SK-N-SH (cell line): ENCODE measurements at regions not wholly inside any gene's neighbourhood (a gene's known extent, or its start where the extent isn't known, plus 50 kb on each side); places are given as distances from the start of the nearest gene placed in this dataset.

Source experiments
- CTCF ChIA-PET: fragments of 300-600, 350-600 bp; formaldehyde crosslinking; extraction: SDS; loops from one replicate; lab custom pipeline; 2021; lab: Yijun Ruan, JAX
- POLR2A ChIA-PET: fragments of 350-600 bp; sonication (Branson Sonifier 250); formaldehyde crosslinking; extraction: SDS; loops from one replicate; lab custom pipeline; 2020; ENCODE audit warnings: antibody characterized with exemption, inconsistent platforms; lab: Yijun Ruan, JAX
- DNase-seq: peaks from one replicate; pipeline ENCODE4 v3.0.0; 2012
- H2AFZ ChIP-seq: fragments of 200-600 bp; sonication (generic); 2 replicates; pipeline ENCODE4 v1.8.1; 2016; ENCODE audit warnings: antibody characterized with exemption, mild to moderate bottlenecking, low read depth
- H3F3A ChIP-seq: fragments of 200-600 bp; sonication (generic); replicated peaks from 2 replicates; pipeline ENCODE3; 2016; ENCODE audit warnings: antibody characterized with exemption, mild to moderate bottlenecking; ENCODE audit not compliant: insufficient read depth
- H3K27ac ChIP-seq, 2 experiments: fragments of 200-500 bp in 1 of 2; fragments of 200-600 bp in 1 of 2; sonication (Bioruptor generic) in 1 of 2; sonication (generic), shearing (Covaris generic) in 1 of 2; 2 replicates each; pipeline versions ENCODE4 v1.5.1 to v1.6.1; 2014 to 2016; ENCODE audit warnings: low read depth in 2 of 2, inconsistent platforms in 1 of 2, low read length in 1 of 2, mild to moderate bottlenecking in 1 of 2, mixed read lengths in 1 of 2
- H3K27me3 ChIP-seq: fragments of 200-600 bp; sonication (generic), shearing (Covaris generic); 2 replicates; pipeline ENCODE4 v1.6.1; 2016; ENCODE audit warnings: mixed run types; ENCODE audit not compliant: insufficient read depth
- H3K36me3 ChIP-seq, 2 experiments: fragments of 200-500 bp in 1 of 2; fragments of 200-600 bp in 1 of 2; sonication (Bioruptor generic) in 1 of 2; sonication (generic) in 1 of 2; replicated peaks in 1 of 2; 2 replicates each; pipeline versions ENCODE3 to v1.5.1; 2014 to 2016; ENCODE audit warnings: low read length in 1 of 2, mild to moderate bottlenecking in 1 of 2; ENCODE audit not compliant: insufficient read depth in 2 of 2, control insufficient read depth in 1 of 2
- H3K4me1 ChIP-seq, 2 experiments: fragments of 200-500 bp in 1 of 2; fragments of 200-600 bp in 1 of 2; sonication (Bioruptor generic) in 1 of 2; sonication (generic), shearing (Covaris generic) in 1 of 2; 2 replicates each; pipeline versions ENCODE4 v1.5.1 to v1.6.1; 2014 to 2016; ENCODE audit warnings: low read depth in 1 of 2, low read length in 1 of 2, mixed run types in 1 of 2; ENCODE audit not compliant: insufficient read depth in 2 of 2, control insufficient read depth in 1 of 2
- H3K4me2 ChIP-seq: fragments of 200-600 bp; sonication (generic), shearing (Covaris generic); 2 replicates; pipeline ENCODE4 v1.6.1; 2017; ENCODE audit warnings: mixed run types
- H3K4me3 ChIP-seq, 2 experiments: fragments of 200-500 bp in 1 of 2; fragments of 200-600 bp in 1 of 2; sonication (Bioruptor generic) in 1 of 2; sonication (generic), shearing (Covaris generic) in 1 of 2; 2 replicates each; pipeline versions ENCODE4 v1.5.1 to v1.8.1; 2014 to 2016; ENCODE audit warnings: low read depth in 2 of 2, inconsistent platforms in 1 of 2, low read length in 1 of 2, mild to moderate bottlenecking in 1 of 2, mixed read lengths in 1 of 2, moderate library complexity in 1 of 2
- H3K79me2 ChIP-seq: fragments of 200-600 bp; sonication (generic); 2 replicates; pipeline ENCODE4 v1.8.1; 2017; ENCODE audit warnings: mild to moderate bottlenecking; ENCODE audit not compliant: insufficient read depth
- H3K9ac ChIP-seq: fragments of 200-600 bp; sonication (generic); 2 replicates; pipeline ENCODE4 v1.6.1; 2017; ENCODE audit warnings: mixed run types
- H3K9me2 ChIP-seq: fragments of 200-600 bp; sonication (generic); 2 replicates; pipeline ENCODE4 v1.6.1; 2017; ENCODE audit warnings: mixed run types
- H3K9me3 ChIP-seq: fragments of 200-600 bp; sonication (generic); 2 replicates; pipeline ENCODE4 v1.6.1; 2017; ENCODE audit warnings: mixed run types, mild to moderate bottlenecking, moderate library complexity
- H4K20me1 ChIP-seq: fragments of 200-600 bp; sonication (generic); 2 replicates; pipeline ENCODE4 v1.6.1; 2017; ENCODE audit warnings: mild to moderate bottlenecking, mixed run types; ENCODE audit not compliant: insufficient read depth
- CHD2 ChIP-seq: fragments of 150-350 bp; IDR thresholded peaks from 2 replicates; pipeline ENCODE4 v1.6.1; 2018; ENCODE audit warnings: low read length; ENCODE audit not compliant: partially characterized antibody
- EP300 ChIP-seq, 2 experiments: IDR thresholded peaks; 2 replicates each; pipeline versions ENCODE4 v1.4.0 to v1.6.1; 2012; ENCODE audit warnings: borderline replicate concordance in 1 of 2, low read depth in 1 of 2, low read length in 1 of 2
- EZH2phosphoT487 ChIP-seq: fragments of 200-600 bp; sonication (generic); IDR thresholded peaks from 2 replicates; pipeline ENCODE4 v1.6.1; 2017; ENCODE audit warnings: low read depth, mixed run types, mild to moderate bottlenecking, antibody characterized with exemption, moderate library complexity, borderline replicate concordance
- FOSL2 ChIP-seq: IDR thresholded peaks from 2 replicates; pipeline ENCODE4 v1.4.0; 2012; ENCODE audit warnings: low read depth, mild to moderate bottlenecking, moderate library complexity, borderline replicate concordance
- FOXJ3 ChIP-seq: sonication (generic); formaldehyde crosslinking; IDR thresholded peaks from 2 replicates; pipeline ENCODE4 v1.5.1; 2020; ENCODE audit warnings: mild to moderate bottlenecking, missing genetic modification reagents
- GABPA ChIP-seq: IDR thresholded peaks from 2 replicates; pipeline ENCODE4 v1.4.0; 2012; ENCODE audit warnings: low read depth, mild to moderate bottlenecking
- GATA2 ChIP-seq: sonication (generic); formaldehyde crosslinking; IDR thresholded peaks from 2 replicates; pipeline ENCODE4 v1.5.0; 2020; ENCODE audit warnings: mild to moderate bottlenecking, missing genetic modification reagents
- JUND ChIP-seq: IDR thresholded peaks from 2 replicates; pipeline ENCODE4 v1.4.0; 2012
- MEF2A ChIP-seq: IDR thresholded peaks from 2 replicates; pipeline ENCODE4 v1.4.0; 2012; ENCODE audit warnings: low read depth, borderline replicate concordance
- MXI1 ChIP-seq: IDR thresholded peaks from 2 replicates; pipeline ENCODE4 v1.6.1; 2012; ENCODE audit warnings: mild to moderate bottlenecking, low read depth, low read length, improper control_type of control experiment
- NFIC ChIP-seq: IDR thresholded peaks from 2 replicates; pipeline ENCODE4 v1.4.0; 2012; ENCODE audit warnings: borderline replicate concordance
- POLR2AphosphoS5 ChIP-seq: IDR thresholded peaks from 2 replicates; pipeline ENCODE4 v1.6.1; 2012; ENCODE audit warnings: low read depth, low read length
- RCOR1 ChIP-seq: fragments of 150-350 bp; IDR thresholded peaks from 2 replicates; pipeline ENCODE4 v1.6.1; 2017; ENCODE audit warnings: antibody characterized with exemption, low read length
- SIN3A ChIP-seq: IDR thresholded peaks from 2 replicates; pipeline ENCODE4 v1.6.1; 2012; ENCODE audit warnings: low read depth, mild to moderate bottlenecking, low read length, moderate library complexity, borderline replicate concordance
- TAF1 ChIP-seq: IDR thresholded peaks from 2 replicates; pipeline ENCODE4 v1.6.1; 2012; ENCODE audit warnings: low read depth, mild to moderate bottlenecking, low read length, moderate library complexity, borderline replicate concordance
- TEAD4 ChIP-seq: IDR thresholded peaks from 2 replicates; pipeline ENCODE4 v1.4.0; 2012; ENCODE audit warnings: mild to moderate bottlenecking, borderline replicate concordance; ENCODE audit not compliant: insufficient read depth
- YY1 ChIP-seq: IDR thresholded peaks from 2 replicates; pipeline ENCODE4 v1.4.0; 2012; ENCODE audit warnings: low read depth, mild to moderate bottlenecking
- WGBS: methylation state at CpG from one replicate; pipeline ENCODE4 v1.1.6; 2017; ENCODE audit warnings: low lambda C conversion rate; 5-methylcytosine and 5-hydroxymethylcytosine counted together
- TF ChIP-seq, protein P1 (sequence below): fragments of 200-600 bp; sonication (generic); IDR thresholded peaks from 2 replicates; pipeline ENCODE4 v1.6.1; 2017; ENCODE audit warnings: antibody characterized with exemption, mild to moderate bottlenecking, moderate library complexity
- TF ChIP-seq, protein P2 (sequence below): IDR thresholded peaks from 2 replicates; pipeline ENCODE4; 2012
- TF ChIP-seq, protein P3 (sequence below): IDR thresholded peaks from 2 replicates; pipeline ENCODE4 v1.4.0; 2012; ENCODE audit warnings: low read depth, borderline replicate concordance

- H2AFZ ChIP-seq: no peak overlapping the region
- H3K79me2 ChIP-seq: no peaks in the 10 kb centered on the region
- WGBS: 0% methylated on average over 1 of the region's 1 CpG
- no peak overlapping the region for H3K27ac ChIP-seq
- no peaks in the 10 kb centered on the region for H3K9me2 ChIP-seq
- H3K9ac ChIP-seq: no peak overlapping the region
- TF ChIP-seq MEF2A: no peak
- TF ChIP-seq CHD2: no peak
- TF ChIP-seq, protein P1, sequence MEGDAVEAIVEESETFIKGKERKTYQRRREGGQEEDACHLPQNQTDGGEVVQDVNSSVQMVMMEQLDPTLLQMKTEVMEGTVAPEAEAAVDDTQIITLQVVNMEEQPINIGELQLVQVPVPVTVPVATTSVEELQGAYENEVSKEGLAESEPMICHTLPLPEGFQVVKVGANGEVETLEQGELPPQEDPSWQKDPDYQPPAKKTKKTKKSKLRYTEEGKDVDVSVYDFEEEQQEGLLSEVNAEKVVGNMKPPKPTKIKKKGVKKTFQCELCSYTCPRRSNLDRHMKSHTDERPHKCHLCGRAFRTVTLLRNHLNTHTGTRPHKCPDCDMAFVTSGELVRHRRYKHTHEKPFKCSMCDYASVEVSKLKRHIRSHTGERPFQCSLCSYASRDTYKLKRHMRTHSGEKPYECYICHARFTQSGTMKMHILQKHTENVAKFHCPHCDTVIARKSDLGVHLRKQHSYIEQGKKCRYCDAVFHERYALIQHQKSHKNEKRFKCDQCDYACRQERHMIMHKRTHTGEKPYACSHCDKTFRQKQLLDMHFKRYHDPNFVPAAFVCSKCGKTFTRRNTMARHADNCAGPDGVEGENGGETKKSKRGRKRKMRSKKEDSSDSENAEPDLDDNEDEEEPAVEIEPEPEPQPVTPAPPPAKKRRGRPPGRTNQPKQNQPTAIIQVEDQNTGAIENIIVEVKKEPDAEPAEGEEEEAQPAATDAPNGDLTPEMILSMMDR: no peak
- TF ChIP-seq GABPA: no peak
- no peak for TF ChIP-seq FOSL2
- TF ChIP-seq GATA2 (CRISPR knock-in tag): no peak
- TF ChIP-seq RCOR1: no peak
- TF ChIP-seq, all 33 proteins: peak for 0
- H3K4me1 ChIP-seq: no peaks in the 10 kb centered on the region
- H3K36me3 ChIP-seq: no peaks in the 10 kb centered on the region
- H4K20me1 ChIP-seq: no peaks in the 10 kb centered on the region
- no peak overlapping the region for H3K4me2 ChIP-seq
- H3K9me3 ChIP-seq: no peaks in the 10 kb centered on the region
- no peaks in the 10 kb centered on the region for H3F3A ChIP-seq
- POLR2A ChIA-PET: no interaction called here
- no peak overlapping the region for H3K4me3 ChIP-seq
- H3K27me3 ChIP-seq: no peaks in the 10 kb centered on the region
- CTCF ChIA-PET: no interaction called here
- no peak for DNase-seq
Measured at GRCh38 chr5:40453689-40454088, 226.0 kb upstream of the PTGER4 start.

DNA sequence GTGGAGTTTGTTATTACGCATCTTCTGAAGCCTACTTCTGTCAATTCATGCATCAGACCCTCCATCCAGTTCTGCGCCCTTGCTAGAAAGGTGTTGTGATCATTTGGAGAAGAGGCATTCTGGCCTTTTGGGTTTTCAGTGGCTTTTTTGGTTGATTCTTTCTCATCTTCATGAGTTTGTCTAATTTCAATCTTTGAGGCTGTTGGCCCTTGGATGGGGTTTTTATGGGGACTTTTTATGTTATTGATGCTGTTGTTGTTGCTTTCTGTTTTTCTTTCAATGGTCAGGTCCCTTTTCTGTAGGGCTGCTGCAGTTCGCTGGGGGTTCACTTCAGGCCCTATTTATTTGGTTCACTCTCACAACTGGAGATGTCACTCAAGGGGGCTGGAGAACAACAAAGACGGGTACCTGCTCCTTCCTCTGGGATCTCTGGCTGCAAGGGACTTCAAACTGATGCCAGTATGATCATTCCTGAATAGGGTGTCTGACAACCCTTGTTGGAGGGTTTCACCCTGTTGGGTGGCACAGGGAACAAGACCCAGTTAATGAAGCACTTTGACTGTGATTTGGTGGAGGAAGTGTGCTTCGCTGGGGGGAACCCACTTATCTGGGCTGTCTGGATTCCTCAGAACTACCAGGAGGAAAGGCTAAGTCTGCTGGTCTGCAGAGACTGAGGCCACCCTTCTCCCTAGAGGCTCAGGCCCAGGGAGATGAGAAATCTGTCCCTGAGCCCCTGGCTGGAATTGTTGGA lies 226.7 kb upstream of the PTGER4 start:
- DNase-seq: no peak
- Histone ChIP-seq H3K4me1 (no peaks in the 10 kb centered on the region), H4K20me1 (no peaks in the 10 kb centered on the region), H3K9ac (no peak overlapping the region), H3K9me2 (no peaks in the 10 kb centered on the region), H3K27me3 (no peaks in the 10 kb centered on the region), H3K9me3 (no peaks in the 10 kb centered on the region), H3K79me2 (no peaks in the 10 kb centered on the region), H3K36me3 (no peaks in the 10 kb centered on the region), H3K4me3 (no peak overlapping the region), H3F3A (no peaks in the 10 kb centered on the region), H3K27ac (no peak overlapping the region), H2AFZ (no peak overlapping the region), H3K4me2 (no peak overlapping the region)
- WGBS: 17% methylated on average over 5 of the region's 5 CpGs
- ChIA-PET CTCF (no interaction called here), POLR2A (no interaction called here)
- TF ChIP-seq POLR2AphosphoS5: no peak
- no peak for TF ChIP-seq GABPA
- TF ChIP-seq GATA2 (CRISPR knock-in tag): no peak
- TF ChIP-seq FOSL2: no peak
- no peak for TF ChIP-seq CHD2
- no peak for TF ChIP-seq TEAD4
- no peak for TF ChIP-seq NFIC

- Histone ChIP-seq H3K4me2 (no peak overlapping the region), H3K4me3 (no peak overlapping the region), H3K9ac (no peak overlapping the region), H3K4me1 (no peaks in the 10 kb centered on the region), H3K27ac (no peak overlapping the region), H3K36me3 (no peaks in the 10 kb centered on the region), H3F3A (no peaks in the 10 kb centered on the region), H3K9me3 (no peaks in the 10 kb centered on the region), H4K20me1 (no peaks in the 10 kb centered on the region), H3K27me3 (no peaks in the 10 kb centered on the region), H3K9me2 (no peaks in the 10 kb centered on the region), H3K79me2 (no peaks in the 10 kb centered on the region), H2AFZ (no peak overlapping the region)
- no peak for DNase-seq
- ChIA-PET CTCF (no interaction called here), POLR2A (no interaction called here)
- 0% methylated on average over 1 of the region's 1 CpG for WGBS
- TF ChIP-seq EZH2phosphoT487 (no peak), RCOR1 (no peak), JUND (no peak), FOXJ3 (CRISPR knock-in tag) (no peak), SIN3A (no peak), MXI1 (no peak), MEF2A (no peak), GABPA (no peak), YY1 (no peak), EP300 (IDR thresholded peaks at IDR 0.05; ENCODE audit: borderline replicate concordance in 1 of 2, low read depth in 1 of 2, low read length in 1 of 2) (no peak), TAF1 (no peak)
- TF ChIP-seq, protein P2, sequence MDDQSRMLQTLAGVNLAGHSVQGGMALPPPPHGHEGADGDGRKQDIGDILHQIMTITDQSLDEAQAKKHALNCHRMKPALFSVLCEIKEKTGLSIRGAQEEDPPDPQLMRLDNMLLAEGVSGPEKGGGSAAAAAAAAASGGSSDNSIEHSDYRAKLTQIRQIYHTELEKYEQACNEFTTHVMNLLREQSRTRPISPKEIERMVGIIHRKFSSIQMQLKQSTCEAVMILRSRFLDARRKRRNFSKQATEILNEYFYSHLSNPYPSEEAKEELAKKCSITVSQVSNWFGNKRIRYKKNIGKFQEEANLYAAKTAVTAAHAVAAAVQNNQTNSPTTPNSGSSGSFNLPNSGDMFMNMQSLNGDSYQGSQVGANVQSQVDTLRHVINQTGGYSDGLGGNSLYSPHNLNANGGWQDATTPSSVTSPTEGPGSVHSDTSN: no peak
- TF ChIP-seq, protein P3, sequence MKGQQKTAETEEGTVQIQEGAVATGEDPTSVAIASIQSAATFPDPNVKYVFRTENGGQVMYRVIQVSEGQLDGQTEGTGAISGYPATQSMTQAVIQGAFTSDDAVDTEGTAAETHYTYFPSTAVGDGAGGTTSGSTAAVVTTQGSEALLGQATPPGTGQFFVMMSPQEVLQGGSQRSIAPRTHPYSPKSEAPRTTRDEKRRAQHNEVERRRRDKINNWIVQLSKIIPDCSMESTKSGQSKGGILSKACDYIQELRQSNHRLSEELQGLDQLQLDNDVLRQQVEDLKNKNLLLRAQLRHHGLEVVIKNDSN: no peak
Measured at GRCh38 chr5:40447438-40447837, 232.3 kb upstream of the PTGER4 start.
